H7 (cell line): ENCODE measurements at regions not wholly inside any gene's neighbourhood (a gene's known extent, or its start where the extent isn't known, plus 50 kb on each side); places are given as distances from the start of the nearest gene placed in this dataset.
"Not testable (repeated sequence)": the region's sequence is repeated elsewhere in the genome, so short reads cannot be mapped to it uniquely, and the experiment has no call there.

Experiments used
- DNase-seq: peaks from one replicate; pipeline ENCODE4 v3.0.0; 2012
- H3K27me3 ChIP-seq: 2 replicates; pipeline ENCODE4 v1.6.0; 2011; ENCODE audit warnings: mild to moderate bottlenecking, low read length; ENCODE audit not compliant: control insufficient read depth, insufficient read depth
- H3K36me3 ChIP-seq: replicated peaks from 2 replicates; pipeline ENCODE4 v1.5.1; 2011; ENCODE audit warnings: low read length; ENCODE audit not compliant: control insufficient read depth, insufficient read depth
- H3K4me3 ChIP-seq: 2 replicates; pipeline ENCODE4 v1.5.1; 2011; ENCODE audit warnings: low read depth, mild to moderate bottlenecking, control low read depth, low read length, moderate library complexity; ENCODE audit not compliant: insufficient read depth

GRCh38 chr2:17194083-17194482 lies 324.2 kb downstream of the RAD51AP2 start:
- DNase-seq: no peak
- Histone ChIP-seq H3K36me3 (no peaks in the 10 kb centered on the region), H3K27me3 (no peaks in the 10 kb centered on the region), H3K4me3 (no peak overlapping the region)

DNA sequence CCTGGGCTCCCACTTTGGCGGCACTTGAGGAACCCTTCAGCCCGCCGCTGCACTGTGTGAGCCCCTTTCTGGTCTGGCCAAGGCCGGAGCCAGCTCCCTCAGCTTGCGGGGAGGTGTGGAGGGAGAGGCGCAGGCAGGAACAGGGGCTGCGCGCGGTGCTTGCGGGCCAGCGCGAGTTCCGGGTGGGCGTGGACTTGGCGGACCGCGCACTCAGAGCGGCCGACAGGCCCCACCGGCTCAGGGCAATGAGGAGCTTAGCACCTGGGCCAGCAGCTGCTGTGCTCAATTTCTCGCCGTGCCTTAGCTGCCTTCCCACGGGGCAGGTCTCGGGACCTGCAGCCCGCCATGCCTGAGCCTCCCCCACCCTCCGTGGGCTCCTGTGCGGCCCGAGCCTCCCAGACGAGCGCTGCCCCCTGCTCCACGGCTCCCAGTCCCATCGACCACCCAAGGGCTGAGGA lies 324.8 kb downstream of the RAD51AP2 start:
- H3K36me3 ChIP-seq, H3K4me3 ChIP-seq, DNase-seq, H3K27me3 ChIP-seq: not testable (repeated sequence)

DNA sequence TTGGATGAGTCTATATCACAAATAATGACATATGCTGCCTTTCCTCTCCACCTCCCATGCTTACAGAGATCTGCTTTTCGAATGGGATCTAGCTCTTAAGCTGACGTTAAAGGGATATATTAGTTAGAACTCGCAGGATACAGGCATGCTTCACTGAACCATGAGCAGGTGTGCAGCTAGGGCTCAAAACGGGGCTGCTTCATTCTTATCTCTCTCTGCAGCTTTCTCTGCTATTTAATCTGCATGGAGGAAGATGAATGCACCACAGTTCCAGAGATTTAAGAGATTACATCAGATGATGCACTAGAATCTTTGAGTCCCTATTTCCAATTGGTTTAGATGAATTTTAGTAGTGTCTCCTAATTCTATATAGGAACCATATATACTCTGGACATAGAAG lies 327.0 kb downstream of the RAD51AP2 start:
- no peak for DNase-seq
- Histone ChIP-seq H3K36me3 (no peaks in the 10 kb centered on the region), H3K4me3 (no peak overlapping the region), H3K27me3 (no peaks in the 10 kb centered on the region)

DNA sequence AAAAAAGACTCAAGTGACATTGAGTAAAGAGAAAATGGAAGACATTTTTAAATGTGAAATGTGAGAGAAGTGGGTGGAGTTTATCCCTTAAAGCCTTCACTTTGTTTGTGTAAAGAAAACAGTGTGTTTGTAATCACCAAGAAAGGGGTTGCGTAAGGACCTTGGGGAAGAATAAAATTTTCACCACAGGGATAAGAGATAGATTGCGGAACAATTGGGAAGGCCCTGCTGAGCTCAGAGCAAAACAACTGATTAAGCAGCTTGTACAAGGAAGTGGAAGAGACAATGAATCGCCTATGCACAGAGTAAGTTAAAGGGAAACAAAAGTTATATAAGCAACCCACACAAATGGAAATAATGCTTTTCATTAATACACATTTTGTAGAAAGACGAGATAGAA lies 327.7 kb downstream of the RAD51AP2 start:
- Histone ChIP-seq H3K36me3 (no peaks in the 10 kb centered on the region), H3K27me3 (no peaks in the 10 kb centered on the region), H3K4me3 (no peak overlapping the region)
- DNase-seq: no peak

- Histone ChIP-seq H3K4me3 (no peak overlapping the region), H3K36me3 (no peaks in the 10 kb centered on the region), H3K27me3 (no peaks in the 10 kb centered on the region)
- DNase-seq: no peak
Measured at GRCh38 chr2:17188721-17189120, 329.5 kb downstream of the RAD51AP2 start.

GRCh38 chr2:17184512-17184911 lies 333.7 kb downstream of the RAD51AP2 start:
- no peaks in the 10 kb centered on the region for H3K27me3 ChIP-seq
- H3K4me3 ChIP-seq: no peak overlapping the region
- no peak for DNase-seq
- H3K36me3 ChIP-seq: no peaks in the 10 kb centered on the region

- DNase-seq: no peak
- no peaks in the 10 kb centered on the region for H3K36me3 ChIP-seq
- no peak overlapping the region for H3K4me3 ChIP-seq
- H3K27me3 ChIP-seq: no peaks in the 10 kb centered on the region
Measured at GRCh38 chr2:17182399-17182798, 335.8 kb downstream of the RAD51AP2 start.

DNA sequence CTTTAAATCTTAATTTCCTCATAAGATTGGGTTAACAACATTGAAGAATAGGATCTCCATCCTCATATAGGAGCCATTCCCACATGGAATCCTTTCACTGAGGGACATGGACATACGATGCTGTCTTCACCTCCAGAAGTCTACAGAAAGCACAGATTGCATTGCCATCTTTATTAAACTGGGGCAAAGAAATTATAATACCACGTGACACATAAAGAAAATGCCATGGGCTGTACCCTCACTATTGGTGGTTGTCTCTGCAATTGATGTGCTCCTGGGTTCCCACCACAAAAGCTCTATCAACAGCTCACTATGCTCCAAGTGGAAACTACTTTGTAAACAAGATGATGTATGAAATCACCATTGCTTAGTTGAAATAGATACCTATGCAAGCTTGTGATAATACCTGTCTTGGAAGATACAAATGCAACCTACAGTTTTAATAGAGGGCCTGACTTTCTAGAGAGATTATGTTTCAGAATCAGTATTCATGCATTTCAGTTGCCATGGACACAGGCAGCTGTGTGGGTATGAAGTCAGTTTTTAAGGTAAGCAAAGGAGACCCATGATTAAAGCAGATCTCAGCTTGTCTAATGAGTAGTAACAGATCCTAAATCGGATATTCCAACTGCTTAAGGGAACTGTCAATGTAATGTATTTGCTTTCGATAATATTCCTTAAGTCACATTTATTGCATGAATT lies 337.0 kb downstream of the RAD51AP2 start:
- Histone ChIP-seq H3K36me3 (no peaks in the 10 kb centered on the region), H3K27me3 (no peaks in the 10 kb centered on the region), H3K4me3 (no peak overlapping the region)
- no peak for DNase-seq

GRCh38 chr2:17179145-17179808 lies 339.0 kb downstream of the RAD51AP2 start:
- no peaks in the 10 kb centered on the region for H3K36me3 ChIP-seq
- no peaks in the 10 kb centered on the region for H3K27me3 ChIP-seq
- no peak for DNase-seq
- H3K4me3 ChIP-seq: no peak overlapping the region

- H3K36me3 ChIP-seq: no peaks in the 10 kb centered on the region
- H3K27me3 ChIP-seq: no peaks in the 10 kb centered on the region
- DNase-seq: no peak
- H3K4me3 ChIP-seq: no peak overlapping the region
Measured at GRCh38 chr2:17177088-17177487, 341.2 kb downstream of the RAD51AP2 start.

GRCh38 chr2:17171446-17172049 lies 346.7 kb downstream of the RAD51AP2 start:
- DNase-seq: no peak
- Histone ChIP-seq H3K27me3 (no peaks in the 10 kb centered on the region), H3K4me3 (no peak overlapping the region)

DNA sequence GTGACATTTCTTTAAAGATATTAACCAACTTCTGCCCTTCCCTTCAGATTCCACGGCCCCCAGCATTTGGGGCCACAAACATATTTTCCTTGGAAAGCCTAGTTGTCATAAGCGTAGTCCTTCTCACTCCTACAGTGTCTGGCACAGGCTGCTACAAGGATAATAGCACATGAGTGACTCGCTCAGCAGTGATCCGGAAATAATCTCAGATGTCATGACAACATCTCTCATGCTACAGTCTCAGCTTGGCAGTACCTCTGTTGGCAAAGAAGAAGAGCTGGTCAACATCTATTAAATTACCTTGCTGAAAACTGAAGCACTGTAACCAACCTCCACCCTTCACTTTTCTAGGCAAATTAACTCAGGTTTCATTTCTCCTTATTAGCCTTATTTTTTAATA lies 351.7 kb downstream of the RAD51AP2 start:
- H3K36me3 ChIP-seq: no peaks in the 10 kb centered on the region
- no peaks in the 10 kb centered on the region for H3K27me3 ChIP-seq
- H3K4me3 ChIP-seq: no peak overlapping the region
- no peak for DNase-seq

More at GRCh38 chr2:17171446-17172049, 346.7 kb downstream of the RAD51AP2 start:
- no peaks in the 10 kb centered on the region for H3K36me3 ChIP-seq

DNA sequence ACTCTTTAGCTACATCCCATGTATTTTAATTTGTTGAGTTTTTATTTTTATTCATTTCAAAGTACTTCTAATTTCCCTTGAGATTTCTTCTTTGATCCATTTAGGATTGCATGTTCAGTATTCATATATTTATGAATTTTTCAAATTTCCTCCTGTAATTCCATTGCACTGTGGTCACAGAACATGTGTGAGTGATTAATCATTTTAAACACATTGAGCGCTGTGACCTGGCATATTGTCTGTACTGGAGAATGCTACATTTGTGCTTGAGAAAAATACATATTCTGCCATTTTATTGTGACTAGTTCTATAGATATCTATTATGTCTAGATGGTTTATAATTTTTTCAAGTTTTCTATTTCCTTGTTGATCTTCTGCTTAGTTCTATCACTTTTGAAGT lies 353.7 kb downstream of the RAD51AP2 start:
- DNase-seq: no peak
- no peaks in the 10 kb centered on the region for H3K36me3 ChIP-seq
- H3K27me3 ChIP-seq: no peaks in the 10 kb centered on the region
- no peak overlapping the region for H3K4me3 ChIP-seq

DNA sequence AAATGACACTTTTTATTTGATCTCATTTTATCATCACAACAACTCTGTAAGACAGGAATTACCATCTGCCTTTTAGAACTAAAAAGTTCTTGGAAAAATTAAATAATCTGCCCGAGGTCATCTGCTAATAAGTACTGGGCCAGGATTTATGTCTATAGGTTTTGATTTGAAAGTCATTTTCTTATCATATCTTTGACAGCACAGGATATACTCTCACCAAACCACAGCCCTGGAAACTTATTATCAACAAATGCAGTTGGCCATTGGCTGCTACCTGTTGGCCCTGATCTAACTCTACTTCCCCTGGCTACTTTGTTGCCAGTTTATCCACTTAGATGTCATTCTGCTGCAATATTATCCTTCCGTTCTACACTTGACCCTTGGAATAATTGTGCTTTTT lies 354.6 kb downstream of the RAD51AP2 start:
- Histone ChIP-seq H3K36me3 (no peaks in the 10 kb centered on the region), H3K27me3 (no peaks in the 10 kb centered on the region), H3K4me3 (no peak overlapping the region)
- no peak for DNase-seq

DNA sequence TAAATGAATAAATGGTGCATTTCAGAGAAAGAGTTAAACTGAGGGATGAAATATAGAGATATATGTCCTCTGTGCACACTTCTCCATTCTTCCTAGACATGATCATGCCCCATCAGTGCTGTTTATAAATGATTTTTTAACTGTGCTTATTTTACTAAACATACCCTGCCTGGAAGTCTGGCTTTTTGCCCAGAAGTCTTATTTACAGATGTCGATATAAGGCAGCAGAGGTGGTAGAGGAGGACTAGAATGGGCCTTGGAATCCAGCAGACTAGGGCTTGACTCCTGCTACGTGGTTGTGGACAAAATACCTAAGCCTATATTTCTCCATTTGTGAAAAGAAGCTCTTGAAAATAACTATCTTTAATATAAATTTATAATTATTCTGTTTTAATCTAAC lies 355.5 kb downstream of the RAD51AP2 start:
- DNase-seq: no peak
- Histone ChIP-seq H3K4me3 (no peak overlapping the region), H3K27me3 (no peaks in the 10 kb centered on the region), H3K36me3 (no peaks in the 10 kb centered on the region)
